HG03442 (cell line): ENCODE measurements at regions not wholly inside any gene's neighbourhood (a gene's known extent, or its start where the extent isn't known, plus 50 kb on each side); places are given as distances from the start of the nearest gene placed in this dataset.

Source experiments
- ATAC-seq: cut with Tn5 transposase; IDR thresholded peaks from one replicate; pipeline ENCODE4 v1.9.1; 2021; ENCODE audit warnings: mild to moderate bottlenecking, moderate library complexity; ENCODE audit not compliant: unreplicated experiment

GRCh38 chr2:18797133-18797845 lies 207.9 kb upstream of the NT5C1B start:
- no peak for ATAC-seq

GRCh38 chr2:18795906-18796305 lies 206.5 kb upstream of the NT5C1B start:
- no peak for ATAC-seq

- no peak for ATAC-seq
Observed at GRCh38 chr2:18792684-18793083, 203.3 kb upstream of the NT5C1B start.

- no peak for ATAC-seq
Observed at GRCh38 chr2:18792226-18792629, 202.9 kb upstream of the NT5C1B start.

- no peak for ATAC-seq
Observed at GRCh38 chr2:18791172-18791797, 201.9 kb upstream of the NT5C1B start.

GRCh38 chr2:18790509-18791171 lies 201.3 kb upstream of the NT5C1B start:
- no peak for ATAC-seq

- ATAC-seq: no peak
Observed at GRCh38 chr2:18788592-18788991, 199.2 kb upstream of the NT5C1B start.

GRCh38 chr2:18787726-18788125 lies 198.4 kb upstream of the NT5C1B start:
- ATAC-seq: no peak

GRCh38 chr2:18784245-18784644 lies 194.9 kb upstream of the NT5C1B start:
- no peak for ATAC-seq

GRCh38 chr2:18781541-18782280 lies 192.3 kb upstream of the NT5C1B start:
- no peak for ATAC-seq

GRCh38 chr2:18777250-18777812 lies 188.0 kb upstream of the NT5C1B start:
- no peak for ATAC-seq

- ATAC-seq: no peak
Observed at GRCh38 chr2:18771212-18771611, 181.8 kb upstream of the NT5C1B start.

GRCh38 chr2:18763338-18763737 lies 174.0 kb upstream of the NT5C1B start:
- ATAC-seq: no peak

GRCh38 chr2:18762667-18763066 lies 173.3 kb upstream of the NT5C1B start:
- ATAC-seq: no peak

- ATAC-seq: no peak
Observed at GRCh38 chr2:18754286-18754685, 164.9 kb upstream of the NT5C1B start.

GRCh38 chr2:18753722-18754121 lies 164.4 kb upstream of the NT5C1B start:
- ATAC-seq: no peak

- no peak for ATAC-seq
Observed at GRCh38 chr2:18752667-18753422, 163.5 kb upstream of the NT5C1B start.

GRCh38 chr2:18752022-18752493 lies 162.7 kb upstream of the NT5C1B start:
- no peak for ATAC-seq

GRCh38 chr2:18750672-18751554 lies 161.5 kb upstream of the NT5C1B start:
- no peak for ATAC-seq
